IMR-90 (cell line): ENCODE measurements at regions not wholly inside any gene's neighbourhood (a gene's known extent, or its start where the extent isn't known, plus 50 kb on each side); places are given as distances from the start of the nearest gene placed in this dataset.

Source experiments
- ATAC-seq: fragments of 200-7000 bp; cut with Tn5 transposase; 2 replicates; pipeline ENCODE4 v1.9.1; 2020; ENCODE audit warnings: low read depth, mild to moderate bottlenecking, moderate library complexity
- BruUV-seq: library from RNA; stranded (reverse); fragments of 400-500 nt; replicated peaks from 2 replicates; lab custom pipeline; 2021; lab: Mats Ljungman, UMichigan
- CTCF ChIA-PET: fragments of 300-600 bp; formaldehyde crosslinking; extraction: SDS; loops from one replicate; lab custom pipeline; 2021; ENCODE audit warnings: antibody characterized with exemption; lab: Yijun Ruan, JAX
- POLR2A ChIA-PET: fragments of 300-600 bp; sonication (Branson Sonifier 250); formaldehyde crosslinking; loops from one replicate; lab custom pipeline; 2022; ENCODE audit warnings: antibody characterized with exemption; ENCODE audit not compliant: unreplicated experiment; lab: Charles Lee
- DNase-seq: peaks from one replicate; pipeline ENCODE4 v3.0.0; 2013
- H2AFZ ChIP-seq: replicated peaks from 2 replicates; pipeline ENCODE3; 2013; ENCODE audit warnings: low read length, mild to moderate bottlenecking; ENCODE audit not compliant: poor library complexity
- H2AK5ac ChIP-seq: 2 replicates; pipeline ENCODE4 v1.6.1; 2013; ENCODE audit warnings: low read depth, low read length, inconsistent platforms
- H2AK9ac ChIP-seq: replicated peaks from 2 replicates; pipeline ENCODE3; 2013; ENCODE audit warnings: mild to moderate bottlenecking, low read depth, low read length, moderate library complexity; ENCODE audit not compliant: poor library complexity
- H2BK120ac ChIP-seq: 2 replicates; pipeline ENCODE4 v1.6.1; 2013; ENCODE audit warnings: low read depth, low read length, inconsistent platforms
- H2BK15ac ChIP-seq: 3 replicates; pipeline ENCODE4 v1.6.1; 2013; ENCODE audit warnings: low read depth, low read length, inconsistent platforms
- H2BK20ac ChIP-seq: 2 replicates; pipeline ENCODE4 v1.6.1; 2013; ENCODE audit warnings: low read depth, mild to moderate bottlenecking, inconsistent platforms, low read length, moderate library complexity
- H2BK5ac ChIP-seq: 2 replicates; pipeline ENCODE4 v1.6.1; 2013; ENCODE audit warnings: mild to moderate bottlenecking, low read depth, low read length, inconsistent platforms; ENCODE audit not compliant: poor library complexity, severe bottlenecking
- H3K14ac ChIP-seq: replicated peaks from 2 replicates; pipeline ENCODE4 v1.6.1; 2013; ENCODE audit warnings: low read depth, low read length, inconsistent platforms
- H3K18ac ChIP-seq: 2 replicates; pipeline ENCODE4 v1.6.1; 2013; ENCODE audit warnings: low read depth, low read length, control low read depth
- H3K23ac ChIP-seq: 2 replicates; pipeline ENCODE4 v1.6.1; 2013; ENCODE audit warnings: low read depth, low read length, inconsistent platforms
- H3K27ac ChIP-seq: 2 replicates; pipeline ENCODE4 v1.5.1; 2013; ENCODE audit warnings: mild to moderate bottlenecking, control low read depth, low read length; ENCODE audit not compliant: insufficient read depth
- H3K27me3 ChIP-seq: 2 replicates; pipeline ENCODE4 v1.6.1; 2013; ENCODE audit warnings: low read length; ENCODE audit not compliant: control insufficient read depth, insufficient read depth
- H3K36me3 ChIP-seq: 2 replicates; pipeline ENCODE4 v1.6.1; 2013; ENCODE audit warnings: low read length, mixed read lengths; ENCODE audit not compliant: control insufficient read depth, insufficient read depth
- H3K4ac ChIP-seq: 2 replicates; pipeline ENCODE4 v1.6.1; 2013; ENCODE audit warnings: low read depth, low read length, inconsistent platforms
- H3K4me1 ChIP-seq: 2 replicates; pipeline ENCODE4 v1.6.1; 2013; ENCODE audit warnings: low read length, mixed read lengths; ENCODE audit not compliant: control insufficient read depth, insufficient read depth
- H3K4me2 ChIP-seq: 2 replicates; pipeline ENCODE4 v1.6.1; 2013; ENCODE audit warnings: low read depth, mild to moderate bottlenecking, control low read depth, low read length, moderate library complexity
- H3K4me3 ChIP-seq: 2 replicates; pipeline ENCODE4 v1.5.1; 2013; ENCODE audit warnings: low read depth, mild to moderate bottlenecking, control low read depth, low read length, moderate library complexity; ENCODE audit not compliant: insufficient read depth
- H3K56ac ChIP-seq: 2 replicates; pipeline ENCODE4 v1.6.1; 2013; ENCODE audit warnings: low read length, inconsistent platforms; ENCODE audit not compliant: insufficient read depth; ENCODE audit errors: extremely low read depth
- H3K79me1 ChIP-seq, 2 experiments: 2 replicates each; pipeline ENCODE4 v1.6.1; 2013; ENCODE audit warnings: low read length in 2 of 2, inconsistent platforms in 1 of 2, low read depth in 1 of 2
- H3K9ac ChIP-seq: 2 replicates; pipeline ENCODE4 v1.6.1; 2013; ENCODE audit warnings: low read depth, low read length, control low read depth
- H3K9me1 ChIP-seq: 2 replicates; pipeline ENCODE4 v1.6.1; 2013; ENCODE audit warnings: low read length, inconsistent platforms; ENCODE audit not compliant: insufficient read depth
- H3K9me3 ChIP-seq: 2 replicates; pipeline ENCODE4 v1.6.1; 2013; ENCODE audit warnings: low read length; ENCODE audit not compliant: control insufficient read depth, insufficient read depth
- H4K20me1 ChIP-seq: 2 replicates; pipeline ENCODE4 v1.6.1; 2013; ENCODE audit warnings: low read length, inconsistent platforms; ENCODE audit not compliant: insufficient read depth
- H4K5ac ChIP-seq: 2 replicates; pipeline ENCODE4 v1.6.1; 2013; ENCODE audit warnings: mild to moderate bottlenecking, low read depth, low read length, control low read depth
- H4K8ac ChIP-seq, 2 experiments: 2 replicates each; pipeline ENCODE4 v1.6.1; 2013; ENCODE audit warnings: low read depth in 2 of 2, low read length in 2 of 2, control low read depth in 1 of 2, inconsistent platforms in 1 of 2
- H4K91ac ChIP-seq: 2 replicates; pipeline ENCODE4 v1.6.1; 2013; ENCODE audit warnings: low read depth, low read length, inconsistent platforms; ENCODE audit not compliant: insufficient read depth
- BHLHE40 ChIP-seq: fragments of 150-350 bp; IDR thresholded peaks from 2 replicates; pipeline ENCODE4 v1.6.1; 2016; ENCODE audit warnings: mild to moderate bottlenecking, low read depth, low read length
- CEBPB ChIP-seq: IDR thresholded peaks from 2 replicates; pipeline ENCODE4 v1.6.1; 2012; ENCODE audit warnings: low read depth, low read length, improper control_type of control experiment
- CTCF ChIP-seq: conservative IDR thresholded peaks from 2 replicates; pipeline ENCODE4 v1.5.1; 2012; ENCODE audit warnings: mild to moderate bottlenecking, low read depth, low read length, improper control_type of control experiment
- MAZ ChIP-seq: IDR thresholded peaks from 2 replicates; pipeline ENCODE4 v1.6.1; 2012; ENCODE audit warnings: low read depth, mild to moderate bottlenecking, low read length, improper control_type of control experiment, moderate library complexity, borderline replicate concordance
- POLR2A ChIP-seq: IDR thresholded peaks from 2 replicates; pipeline ENCODE4 v1.6.1; 2012; ENCODE audit warnings: mild to moderate bottlenecking, low read depth, low read length
- USF2 ChIP-seq: fragments of 150-350 bp; IDR thresholded peaks from 2 replicates; pipeline ENCODE4 v1.6.1; 2017; ENCODE audit warnings: mild to moderate bottlenecking, antibody characterized with exemption, low read length, low read depth
- WGBS, 2 experiments: methylation state at CpG; one replicate each; pipeline versions ENCODE4 v1.1.5 to v1.1.7; 2013; ENCODE audit warnings: missing lambda C conversion rate in 2 of 2; ENCODE audit not compliant: insufficient read length in 1 of 2; ENCODE audit errors: extremely low coverage in 2 of 2; 5-methylcytosine and 5-hydroxymethylcytosine counted together
- dilution Hi-C: fragments of 300-500 bp; cut with HindIII; formaldehyde crosslinking; loops from one replicate; pipeline ENCODE4 v1.14.3; 2018; ENCODE audit warnings: low sequenced_read_pairs; ENCODE audit not compliant: unreplicated experiment
- in situ Hi-C: fragments of 300-500 bp; cut with MboI; formaldehyde crosslinking; loops from 3 replicates; pipeline ENCODE4 v1.14.3; 2019; ENCODE audit warnings: low sequenced_read_pairs, inconsistent platforms, mixed read lengths
- intact Hi-C: fragments of 100-400 bp; cut with micrococcal nuclease; formaldehyde crosslinking; loops from 2 replicates; pipeline ENCODE4 v1.10.0; 2022

GRCh38 chr16:31700530-31701388 is 172.8 kb upstream of the ZNF267 start:
- peak; percentile 49 for DNase-seq
- H3K9ac ChIP-seq = peak overlapping the region; percentile 71
- H2BK15ac ChIP-seq = no peak overlapping the region
- dilution Hi-C loops = no loop called here
- H2AK9ac ChIP-seq = no peak overlapping the region
- 2% methylated on average over 21 of the region's 56 CpGs; no CpG with 5 or more reads in 1 of the 2 experiments for WGBS, 2 experiments
- H3K23ac ChIP-seq = no peak overlapping the region
- 0 out of 2 replicates have a peak overlapping the region, but pooled peaks have one; percentile 74 for H4K5ac ChIP-seq
- no peaks in the 10 kb centered on the region for H3K9me1 ChIP-seq
- H4K91ac ChIP-seq = no peak overlapping the region
- peak overlapping the region; percentile 38 to 90 for H4K8ac ChIP-seq
- H3K27me3 ChIP-seq = no peaks in the 10 kb centered on the region; the same call in 1 of the 2 replicates
- H3K36me3 ChIP-seq = peaks cover 16% of the 10 kb centered on the region; the same call in 1 of the 2 replicates
- no peak overlapping the region for H3K18ac ChIP-seq
- H2BK120ac ChIP-seq = no peak overlapping the region
- POLR2A ChIA-PET = no interaction called here
- intact Hi-C loops = no loop called here
- no peaks in the 10 kb centered on the region for H4K20me1 ChIP-seq
- H3K4ac ChIP-seq = peak overlapping the region; percentile 78
- TF ChIP-seq POLR2A (no peak), CTCF (0 out of 2 replicates have a peak, but pooled peaks have one; percentile 12), BHLHE40 (no peak), USF2 (no peak), CEBPB (peak; percentile 36; the same call in 1 of the 2 replicates), MAZ (no peak)
- in situ Hi-C loops = loop anchor here (10.0 to 25.0 kb wide), 4 partner anchors 64 to 713 kb away; partner anchors contain the start of genes HSD3B7 and RUSF1
- H3K4me2 ChIP-seq = peak overlapping the region; percentile 93
- H2AFZ ChIP-seq = peak overlapping the region; percentile 96
- H2AK5ac ChIP-seq = no peak overlapping the region; the same call in 1 of the 2 replicates
- no peak overlapping the region for H3K56ac ChIP-seq
- H3K9me3 ChIP-seq = no peaks in the 10 kb centered on the region
- no peak overlapping the region for H3K14ac ChIP-seq
- H2BK20ac ChIP-seq = no peak overlapping the region
- H3K27ac ChIP-seq = peak overlapping the region; percentile 10; the same call in 1 of the 2 replicates
- H2BK5ac ChIP-seq = no peak overlapping the region
- H3K4me3 ChIP-seq = peak overlapping the region; percentile 98
- peaks cover 3 to 10% of the 10 kb centered on the region in 2 experiments; a peak in 3 of 4 replicates for H3K79me1 ChIP-seq
- CTCF ChIA-PET = no interaction called here
- ATAC-seq = peak; percentile 99
- BruUV-seq = no TSS peak
- no peaks in the 10 kb centered on the region for H3K4me1 ChIP-seq
